SIG-M5 (cell line): ENCODE measurements at regions not wholly inside any gene's neighbourhood (a gene's known extent, or its start where the extent isn't known, plus 50 kb on each side); places are given as distances from the start of the nearest gene placed in this dataset.

Experiments
- DNase-seq: peaks from one replicate; lab custom pipeline; 2025; lab: John Stamatoyannopoulos, UW

DNA sequence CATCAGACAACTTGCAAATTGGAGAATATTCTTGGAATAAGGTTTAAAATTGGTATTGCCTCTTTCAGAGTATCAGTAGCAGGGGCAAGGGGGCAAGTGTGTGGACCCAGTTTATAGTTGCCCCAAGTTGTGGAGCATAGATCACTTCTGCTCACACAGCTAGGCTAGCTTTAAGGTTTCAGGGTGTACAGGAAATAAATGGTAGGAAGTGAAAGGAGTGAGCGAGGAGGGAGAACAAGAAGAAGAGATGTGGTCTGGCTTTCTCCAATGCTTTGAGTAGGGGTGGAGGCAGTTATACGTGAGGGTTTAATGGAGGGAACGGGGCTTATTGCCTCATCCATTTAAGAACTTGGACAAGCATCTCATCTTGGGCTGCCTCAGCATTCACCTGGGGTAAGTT, 290.0 kb upstream of the CFAP20DC start:
- no peak for DNase-seq

DNA sequence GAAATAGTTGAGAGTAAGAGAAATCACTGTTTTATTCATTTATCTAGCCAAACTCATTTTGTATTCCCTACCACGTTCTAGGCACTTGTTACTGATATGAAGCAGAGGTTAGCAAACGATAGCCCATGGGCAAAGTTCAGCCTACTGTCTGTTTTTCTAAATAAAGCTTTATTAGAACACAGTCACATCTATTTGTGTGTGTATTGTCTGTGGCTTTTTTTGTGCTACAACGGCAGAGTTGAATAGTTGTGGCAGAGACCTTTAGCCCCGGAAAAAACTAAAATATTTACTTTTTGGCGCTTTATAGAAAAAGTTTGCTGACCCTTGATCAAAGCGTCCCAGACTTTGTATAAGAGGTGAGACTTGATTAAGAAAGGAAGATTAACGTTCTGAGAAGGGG, 289.1 kb upstream of the CFAP20DC start:
- no peak for DNase-seq

DNA sequence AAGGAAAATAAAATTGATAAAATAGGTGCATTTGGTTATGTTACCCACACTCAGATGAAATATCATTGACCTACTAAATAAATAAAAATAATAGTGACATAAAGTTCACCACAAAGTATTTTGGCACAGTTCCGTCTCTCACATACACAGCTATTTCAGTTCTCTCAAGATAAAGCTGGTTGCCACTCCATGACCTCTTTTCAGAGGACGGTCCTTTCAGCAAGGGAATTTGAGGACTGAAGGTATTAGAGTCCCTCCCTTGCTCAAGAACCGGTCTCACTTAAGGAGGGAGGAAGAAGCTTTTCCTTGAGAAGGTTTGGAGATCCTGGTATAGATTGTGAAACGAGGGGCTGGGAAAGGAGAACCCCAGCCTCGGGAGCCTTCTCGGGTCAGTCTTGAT, 285.5 kb upstream of the CFAP20DC start:
- DNase-seq = no peak

DNA sequence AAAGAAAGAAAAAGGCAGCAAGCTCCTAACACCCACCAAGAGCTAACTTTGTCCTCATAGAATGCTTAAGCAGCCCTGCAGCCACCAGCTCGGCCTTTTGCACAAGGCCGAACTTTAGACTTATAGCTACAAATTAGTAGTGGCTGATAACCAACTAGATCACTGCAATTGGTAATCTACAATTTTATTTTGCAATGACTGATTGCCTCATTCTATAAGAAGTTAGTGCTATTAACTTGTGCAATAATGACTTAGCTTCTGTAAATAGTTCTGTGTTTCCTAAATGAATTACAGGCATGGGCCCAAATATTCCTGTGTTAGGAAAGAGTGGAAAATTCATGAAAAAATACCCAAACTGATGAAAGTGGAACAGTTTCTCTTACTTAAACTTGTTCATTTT, 284.8 kb upstream of the CFAP20DC start:
- no peak for DNase-seq

DNA sequence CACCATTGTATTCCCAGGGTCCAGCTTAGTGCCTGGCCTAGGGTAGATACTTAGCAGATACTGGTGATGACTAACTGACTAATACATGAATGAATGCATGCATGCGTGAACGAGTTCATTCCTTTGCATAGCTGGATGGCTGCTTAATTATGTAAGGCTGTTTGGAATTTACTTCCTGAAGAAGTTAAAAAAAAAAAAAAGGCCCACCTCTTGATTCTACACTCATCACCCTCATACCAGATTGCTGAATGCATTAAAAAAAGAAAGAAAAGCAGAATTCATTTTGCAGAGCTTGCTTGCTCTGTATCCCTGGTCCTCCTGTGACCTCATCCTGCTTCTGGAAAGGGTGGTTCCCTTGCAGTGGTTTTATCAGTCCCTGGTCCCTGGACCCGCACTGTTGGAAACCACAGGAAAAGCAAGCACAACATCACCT, 277.6 kb upstream of the CFAP20DC start:
- no peak for DNase-seq

DNA sequence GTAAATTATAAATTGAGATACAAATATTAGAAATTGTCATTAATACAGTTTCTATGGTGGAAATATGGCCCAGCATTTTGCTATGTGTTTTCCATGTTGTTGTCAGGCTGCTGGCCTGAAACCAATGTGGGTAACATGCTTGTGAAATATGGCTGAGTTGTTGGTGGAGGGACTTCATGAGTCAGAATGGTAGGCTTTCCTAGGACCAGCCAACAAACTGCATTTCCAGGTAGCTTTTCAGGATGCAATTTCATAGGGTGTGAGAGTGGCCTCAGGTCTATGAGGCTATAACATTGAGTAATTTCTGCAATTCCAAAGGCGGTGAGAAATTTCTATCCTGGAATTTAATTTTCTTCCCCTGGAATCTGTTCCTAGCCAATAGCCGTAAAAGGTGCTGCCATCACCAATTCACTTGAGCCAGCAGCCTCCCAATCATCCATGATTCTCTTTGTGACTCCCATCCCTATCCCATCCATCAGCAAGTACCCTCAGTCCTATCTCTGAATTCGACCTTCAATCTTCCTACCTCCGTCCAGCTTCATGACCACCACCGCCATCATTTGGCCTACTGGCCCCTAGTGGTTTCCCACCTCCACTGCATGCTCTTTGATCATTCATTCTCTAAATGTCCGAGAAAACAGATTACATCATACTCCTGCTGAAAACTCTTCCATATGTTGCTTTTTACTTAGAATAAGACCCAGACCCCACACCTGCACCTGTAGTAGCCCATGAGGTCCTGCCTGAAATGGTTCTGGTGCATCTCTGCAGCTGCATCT, 276.6 kb upstream of the CFAP20DC start:
- DNase-seq = no peak

DNA sequence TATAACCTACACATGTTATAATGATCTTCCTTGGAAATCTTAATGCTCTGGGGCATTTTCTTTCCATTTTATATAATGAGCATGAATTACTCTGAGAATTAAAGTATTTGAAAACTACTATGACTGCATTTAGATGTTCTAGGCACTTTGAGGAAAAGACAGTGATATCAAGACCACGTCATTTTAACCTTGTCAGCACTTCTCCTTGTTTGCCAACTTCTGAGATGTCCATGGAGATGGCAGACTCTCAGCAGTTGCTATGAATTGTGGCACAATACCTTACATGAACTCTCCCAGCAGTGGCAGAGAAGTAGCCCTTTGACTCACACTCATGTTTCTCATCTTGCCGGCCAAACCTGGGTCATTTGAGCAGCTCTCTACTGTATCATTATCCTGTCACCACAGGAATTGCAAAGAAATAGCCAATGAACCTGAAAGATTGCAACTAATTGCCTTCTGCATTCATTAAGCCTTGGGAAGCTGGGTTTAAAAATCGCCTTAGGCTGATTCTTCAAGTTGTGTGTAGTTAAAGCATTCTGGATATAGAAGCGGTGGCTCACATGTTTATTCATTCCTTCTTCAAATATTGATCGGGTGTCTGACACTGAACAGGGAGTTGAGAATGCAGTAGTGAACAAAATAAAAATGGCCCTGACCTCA, 272.2 kb upstream of the CFAP20DC start:
- DNase-seq = no peak

DNA sequence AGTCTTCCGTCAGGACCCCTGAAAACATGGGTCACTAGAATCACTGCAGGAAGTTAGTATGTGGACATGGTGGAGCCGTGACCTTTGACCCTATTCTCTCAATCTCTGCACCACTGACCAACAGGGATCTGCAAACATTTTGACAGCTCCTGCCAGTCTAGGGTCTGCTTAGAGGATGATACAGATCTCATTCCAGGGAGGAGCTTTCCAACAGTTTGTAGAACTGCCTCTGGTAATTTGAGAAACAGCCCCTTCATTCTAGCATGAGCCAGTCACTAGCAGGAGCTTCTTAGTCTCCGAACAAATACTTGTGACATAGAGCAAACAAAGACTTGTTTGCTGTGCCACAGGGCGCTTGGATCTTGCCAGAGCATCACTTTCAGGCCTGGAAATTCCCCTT, 270.3 kb upstream of the CFAP20DC start:
- no peak for DNase-seq

DNA sequence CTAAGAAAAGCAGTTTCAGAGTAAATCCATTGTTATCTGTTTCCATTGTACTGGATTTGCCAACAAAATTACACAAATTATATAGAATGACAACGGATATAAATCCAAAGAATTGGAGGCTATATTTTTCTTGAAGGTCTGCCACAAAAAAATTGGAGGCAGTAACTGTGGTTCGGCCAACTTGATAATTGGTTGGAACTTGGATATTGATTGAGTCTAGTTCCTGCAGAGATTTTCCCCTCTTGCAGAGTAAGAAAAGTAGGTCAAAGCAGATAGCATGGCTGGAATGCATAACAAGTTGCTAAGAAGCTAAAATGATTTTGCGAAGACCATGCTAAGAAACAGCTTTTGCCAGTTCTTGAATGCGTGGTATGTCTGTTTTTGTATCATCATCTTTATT, 269.6 kb upstream of the CFAP20DC start:
- no peak for DNase-seq

DNA sequence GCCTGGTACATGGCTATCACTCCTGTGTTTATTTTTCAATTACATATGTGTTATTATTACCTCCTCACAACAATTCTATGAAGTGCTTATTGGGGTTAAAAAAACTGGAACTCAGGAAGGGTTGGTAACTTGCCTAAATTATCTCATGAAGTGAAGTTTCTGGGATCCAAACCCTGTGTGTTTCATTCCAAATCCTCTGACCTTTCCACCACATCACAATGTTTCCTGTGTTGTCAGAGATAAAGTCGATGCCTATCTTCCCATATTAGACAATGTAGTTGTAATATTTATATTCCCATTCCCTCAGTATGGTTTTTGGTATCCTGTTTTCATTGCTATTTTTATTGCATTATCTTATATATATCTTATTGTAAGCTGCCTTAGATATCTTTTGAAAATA, 269.1 kb upstream of the CFAP20DC start:
- no peak for DNase-seq

DNA sequence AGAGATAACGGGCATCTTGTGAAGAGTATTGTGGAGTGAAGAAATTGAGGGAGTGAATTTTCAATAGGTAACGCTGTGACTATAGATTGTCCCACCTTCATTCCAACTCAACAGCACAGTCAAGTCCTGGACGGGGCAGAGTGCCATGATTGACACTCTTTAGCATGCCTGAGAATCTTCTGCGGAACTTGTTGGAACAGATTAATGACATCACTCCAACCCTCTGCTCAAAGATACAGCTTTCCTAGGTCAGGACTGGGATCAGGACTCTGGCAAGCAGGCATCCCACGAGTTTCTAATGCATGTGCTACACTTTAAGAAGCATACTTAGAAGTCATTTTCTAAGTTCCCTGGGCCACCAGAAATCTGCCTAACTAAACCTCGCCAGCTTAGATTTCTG, 267.6 kb upstream of the CFAP20DC start:
- DNase-seq = no peak

DNA sequence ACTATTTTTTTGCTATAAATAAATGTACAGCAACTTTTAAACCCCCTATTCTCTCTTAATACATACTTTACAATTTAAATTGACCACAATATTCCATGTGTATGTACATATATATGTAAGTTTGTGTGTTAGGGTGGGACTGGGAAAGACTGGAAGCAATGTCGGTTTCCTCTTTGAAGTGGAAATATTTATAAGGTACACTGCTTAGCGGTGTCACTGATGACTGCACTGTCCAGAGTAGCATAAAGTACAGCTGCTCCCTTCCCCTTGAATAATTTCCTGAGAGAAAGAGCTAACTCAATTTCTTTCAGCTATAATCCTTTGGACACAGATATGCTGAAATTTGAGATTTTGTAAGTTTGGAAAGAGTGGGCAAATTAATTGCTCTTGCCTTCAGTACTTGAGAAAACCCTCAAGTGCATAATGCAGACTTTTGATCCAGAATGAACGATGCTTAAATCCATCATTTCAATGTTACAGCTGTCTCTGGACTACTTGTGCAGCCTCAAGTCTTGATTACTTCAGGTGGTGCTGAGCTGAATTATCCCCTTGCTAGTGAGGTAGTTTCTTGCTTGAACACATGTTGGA, 267.0 kb upstream of the CFAP20DC start:
- no peak for DNase-seq

DNA sequence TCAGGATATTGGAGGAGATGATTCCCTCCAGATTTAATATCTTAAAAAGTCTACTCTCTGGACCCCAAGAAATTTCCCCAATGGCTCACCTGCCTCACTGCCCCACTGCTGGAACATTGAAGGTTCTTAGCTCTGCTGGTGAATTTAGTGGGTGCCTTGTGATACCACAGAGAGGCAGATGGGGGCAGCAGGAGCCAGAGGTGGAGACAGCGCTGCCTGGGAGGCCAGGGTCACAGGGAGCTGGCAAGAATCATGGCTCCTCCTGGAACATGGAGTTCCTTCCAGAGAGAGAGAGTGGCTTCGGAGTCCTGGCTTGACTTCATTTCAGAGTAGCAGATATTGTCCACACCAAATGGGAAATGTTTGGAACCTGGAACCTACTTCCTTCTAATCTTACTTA, 263.5 kb upstream of the CFAP20DC start:
- DNase-seq = no peak

DNA sequence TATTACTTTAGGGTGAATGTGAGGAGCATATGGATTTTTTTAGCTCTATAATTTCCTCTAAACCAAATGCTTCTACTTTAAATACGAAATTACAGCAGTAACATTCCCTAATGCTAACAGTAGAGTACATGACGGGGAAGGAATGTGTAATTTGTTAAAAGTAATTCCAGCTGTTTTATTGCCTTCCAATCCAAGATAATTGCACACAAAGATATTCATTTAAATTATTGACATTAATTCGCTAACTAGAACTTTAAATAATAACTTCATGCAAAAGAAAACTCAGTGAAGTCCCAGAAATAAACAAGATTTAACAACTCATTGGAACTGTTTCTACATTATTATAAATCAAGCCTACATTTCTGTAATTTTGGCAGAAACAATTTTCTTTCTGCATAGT, 261.4 kb upstream of the CFAP20DC start:
- no peak for DNase-seq

DNA sequence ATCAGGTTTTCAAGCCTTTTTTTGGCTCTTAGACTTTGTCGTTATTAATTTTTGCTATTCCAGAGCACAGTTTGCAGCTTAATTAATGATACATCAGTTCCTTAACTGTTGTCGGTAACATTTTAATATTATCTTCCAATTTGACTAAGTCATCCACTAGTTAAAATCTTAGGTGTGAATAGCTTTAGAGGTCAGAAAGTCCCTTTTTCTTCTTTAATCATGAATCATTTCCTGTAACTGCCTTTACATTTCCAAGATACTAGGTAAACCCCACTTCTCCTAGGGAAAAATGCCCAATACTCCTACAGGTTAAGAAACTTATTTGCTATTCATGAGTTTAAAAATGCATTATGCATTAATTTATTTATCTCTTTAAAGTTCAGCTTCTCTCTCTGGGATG, 260.9 kb upstream of the CFAP20DC start:
- no peak for DNase-seq

DNA sequence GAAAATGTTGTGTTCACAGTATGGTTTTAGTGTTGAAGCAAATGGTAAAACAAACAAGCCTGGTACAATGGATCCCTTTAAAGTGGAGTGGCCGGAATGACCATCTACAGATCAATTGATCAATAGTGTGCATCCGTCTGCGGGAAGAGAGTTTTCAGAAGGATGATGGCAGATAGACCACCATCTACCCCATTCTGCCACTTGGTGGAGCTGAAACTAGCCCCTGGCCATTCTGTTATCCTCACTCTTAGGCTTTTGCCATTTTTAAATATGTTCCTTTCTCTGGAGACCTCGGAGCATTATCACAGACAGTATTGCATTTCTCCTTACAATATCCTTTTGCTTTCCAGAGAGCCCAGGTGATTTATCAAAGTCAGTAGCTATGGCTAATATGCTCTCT, 258.9 kb upstream of the CFAP20DC start:
- DNase-seq = no peak

DNA sequence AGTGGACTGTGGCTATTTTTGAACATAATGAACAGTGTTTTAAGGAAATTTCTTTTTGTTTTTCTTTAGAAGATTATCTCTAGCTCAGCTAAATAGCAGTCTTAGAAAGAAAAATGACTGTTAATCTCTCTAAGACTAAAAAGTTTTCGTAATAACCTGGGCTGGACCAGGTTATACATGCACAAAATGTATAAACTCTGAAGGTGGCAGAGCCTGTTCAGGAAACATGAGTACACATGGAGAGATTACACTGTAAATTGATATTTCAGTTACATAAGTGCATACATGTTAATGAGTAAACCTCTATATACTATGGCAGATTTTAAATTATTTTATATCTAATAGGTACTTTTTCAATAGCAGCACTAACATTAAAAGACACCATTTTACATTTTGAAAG, 258.2 kb upstream of the CFAP20DC start:
- DNase-seq = no peak

DNA sequence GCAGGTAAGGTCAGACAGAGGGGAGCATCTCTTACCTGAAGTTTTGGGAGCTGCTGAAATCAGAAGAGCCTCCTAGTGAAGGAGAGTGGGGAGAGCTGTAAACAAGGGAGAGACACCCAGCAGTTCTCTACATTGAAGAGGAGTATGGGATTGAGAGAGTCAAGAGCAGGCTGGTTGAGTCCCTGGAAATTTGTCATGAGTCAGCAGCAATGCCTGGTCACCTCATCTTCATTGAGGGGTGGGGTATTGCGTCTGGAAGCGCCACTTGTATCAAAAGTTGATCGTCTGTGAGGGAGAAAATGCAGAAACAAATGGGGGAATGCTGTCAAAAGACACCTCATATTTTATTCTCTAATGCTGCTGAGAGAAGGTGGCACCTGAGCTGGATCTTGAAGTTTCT, 256.6 kb upstream of the CFAP20DC start:
- no peak for DNase-seq

DNA sequence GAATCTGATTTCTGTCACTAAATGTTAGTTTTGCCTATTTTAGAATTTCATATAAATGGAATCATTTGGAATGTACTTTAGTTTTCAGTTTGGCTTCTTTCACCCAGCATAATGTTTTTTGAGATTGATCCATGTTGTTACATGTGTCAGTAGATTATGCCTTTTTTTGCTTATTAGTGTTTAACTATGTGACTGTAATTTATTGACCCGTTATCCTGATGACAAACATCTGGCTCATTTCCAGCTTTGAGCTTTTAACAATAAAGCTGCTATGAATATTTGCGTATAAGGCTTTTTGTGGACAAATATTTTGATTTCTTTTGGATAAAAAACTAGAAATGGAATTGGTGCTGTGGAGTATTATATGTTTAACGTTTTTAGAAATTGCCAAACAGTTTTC, 254.5 kb upstream of the CFAP20DC start:
- DNase-seq = no peak

DNA sequence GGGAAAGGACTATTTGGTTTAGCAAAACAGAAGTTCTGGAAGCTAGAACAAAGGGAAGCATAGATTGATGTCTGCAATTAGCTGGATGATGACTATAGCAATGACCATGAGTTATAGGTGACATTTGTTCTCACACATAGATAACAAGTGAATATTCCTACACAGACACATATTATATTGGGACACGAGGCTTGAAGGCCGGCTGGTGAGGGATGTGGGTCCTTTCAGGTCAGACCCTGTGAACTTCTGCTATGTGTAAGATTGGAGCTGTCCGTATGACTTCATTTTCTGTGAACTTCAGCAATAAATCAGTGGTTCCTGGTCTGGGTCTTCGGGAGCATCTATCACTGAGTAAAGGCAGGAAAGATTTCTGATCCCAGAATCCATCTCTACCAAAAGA, 253.6 kb upstream of the CFAP20DC start:
- no peak for DNase-seq

DNA sequence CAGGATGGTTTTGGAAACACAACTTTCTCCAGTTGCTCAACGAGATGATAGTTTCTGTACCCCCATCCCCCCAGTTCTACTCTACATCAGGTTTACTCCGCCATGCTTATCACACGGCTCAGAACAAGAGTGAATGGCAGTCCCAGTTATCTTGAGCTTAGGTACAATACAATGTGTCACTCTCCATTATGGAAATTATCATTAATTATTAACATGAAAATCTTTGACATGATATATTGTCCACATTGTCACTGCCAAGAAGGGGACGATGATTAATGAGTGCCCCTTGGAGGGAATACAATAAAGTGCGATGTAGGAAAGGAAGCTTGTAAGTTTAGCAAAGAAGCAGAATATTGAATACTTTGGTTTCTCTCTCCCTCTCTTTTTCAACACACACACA, 252.6 kb upstream of the CFAP20DC start:
- DNase-seq = no peak

DNA sequence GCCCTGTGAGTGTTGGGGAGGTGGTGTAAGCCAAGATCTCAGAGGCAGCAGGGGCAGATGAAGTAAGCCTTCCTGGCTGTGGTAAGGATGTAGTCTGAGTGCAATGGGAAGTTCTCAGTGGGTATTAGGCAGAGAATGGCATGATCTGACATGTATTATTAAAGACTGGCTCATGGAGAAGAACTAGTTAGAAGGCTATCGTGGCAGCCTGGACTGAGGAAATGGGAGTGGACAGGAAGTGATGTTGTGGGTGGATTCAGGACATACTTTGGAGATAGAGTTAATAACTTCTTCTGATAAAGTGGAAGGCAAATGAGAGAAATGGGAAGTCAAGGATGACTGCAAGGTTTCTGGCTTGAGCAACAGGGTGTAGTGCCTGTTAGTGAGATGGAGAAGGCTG, 250.9 kb upstream of the CFAP20DC start:
- no peak for DNase-seq

DNA sequence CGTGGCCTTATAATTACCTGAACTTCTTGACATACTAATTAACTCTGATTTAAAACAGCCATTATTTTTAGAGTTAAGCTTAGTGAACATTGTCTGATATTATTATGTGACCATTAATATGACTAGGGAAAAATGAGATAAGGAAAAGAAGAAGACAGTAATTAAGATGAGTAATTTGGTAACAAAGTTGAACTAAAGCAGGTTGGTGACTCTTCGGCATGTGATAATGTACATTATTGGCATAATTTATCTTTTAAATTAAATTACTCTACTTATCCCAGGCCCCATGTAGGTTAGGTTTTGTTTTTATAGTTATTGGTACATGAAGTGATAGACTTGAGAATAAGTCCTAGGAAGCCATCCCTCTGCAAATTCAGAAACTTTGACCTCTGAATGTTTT, 249.7 kb upstream of the CFAP20DC start:
- DNase-seq = no peak

DNA sequence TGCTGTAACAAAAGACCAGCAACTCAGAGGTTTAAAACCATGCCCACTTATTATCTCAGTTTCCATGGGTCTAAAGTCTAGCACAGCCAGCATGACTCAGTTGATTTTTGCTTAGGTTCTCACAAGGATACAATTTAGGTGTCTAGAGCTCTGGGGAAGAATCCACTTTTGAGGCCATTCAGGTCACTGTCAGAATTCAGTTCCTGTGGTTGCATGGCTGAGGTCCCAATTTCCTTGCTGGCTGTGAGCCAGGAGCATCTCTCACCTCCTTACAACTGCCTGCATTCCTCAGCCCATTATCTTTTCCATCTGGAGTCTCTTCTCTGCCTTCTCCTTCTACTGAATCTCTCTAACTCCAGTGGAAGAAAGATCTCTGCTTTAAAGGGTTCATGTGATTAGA, 240.5 kb upstream of the CFAP20DC start:
- DNase-seq = no peak
